SHP77 (cell line): ENCODE measurements at regions not wholly inside any gene's neighbourhood (a gene's known extent, or its start where the extent isn't known, plus 50 kb on each side); places are given as distances from the start of the nearest gene placed in this dataset.

Experiments used
- DNase-seq, 2 experiments: peaks; one replicate each; lab custom pipeline; 2025; lab: John Stamatoyannopoulos, UW

DNA sequence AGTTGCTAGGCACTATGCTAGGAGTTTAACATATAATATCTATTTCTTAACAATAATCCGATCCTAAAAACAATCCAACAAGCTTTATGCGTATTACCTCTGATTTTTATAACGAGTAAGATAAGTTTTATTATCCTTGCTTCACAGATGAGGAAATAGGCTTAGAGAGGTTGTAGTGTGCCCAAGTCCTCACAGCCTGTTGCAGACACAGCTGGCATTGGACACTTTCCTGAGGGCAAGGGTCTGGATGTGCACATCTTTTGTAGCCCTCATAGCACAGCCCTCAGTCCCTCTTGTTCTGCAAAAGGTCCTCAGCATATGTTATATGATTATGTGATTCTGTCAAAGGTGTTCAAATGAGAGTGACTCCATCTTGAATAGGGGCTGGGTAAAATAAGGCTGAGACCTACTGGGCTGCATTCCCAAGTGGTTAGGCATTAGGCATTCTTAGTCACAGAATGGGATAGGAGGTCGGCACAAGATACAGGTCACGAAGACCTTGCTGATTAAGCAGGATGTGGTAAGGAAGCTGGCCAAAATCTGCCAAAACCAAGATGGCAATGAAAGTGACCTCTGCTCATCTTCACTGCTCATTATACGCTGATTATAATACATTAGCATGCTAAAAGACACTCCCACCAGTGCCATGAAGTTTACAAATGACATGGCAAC lies 75.7 kb upstream of the F3 start:
- no peak for DNase-seq

DNA sequence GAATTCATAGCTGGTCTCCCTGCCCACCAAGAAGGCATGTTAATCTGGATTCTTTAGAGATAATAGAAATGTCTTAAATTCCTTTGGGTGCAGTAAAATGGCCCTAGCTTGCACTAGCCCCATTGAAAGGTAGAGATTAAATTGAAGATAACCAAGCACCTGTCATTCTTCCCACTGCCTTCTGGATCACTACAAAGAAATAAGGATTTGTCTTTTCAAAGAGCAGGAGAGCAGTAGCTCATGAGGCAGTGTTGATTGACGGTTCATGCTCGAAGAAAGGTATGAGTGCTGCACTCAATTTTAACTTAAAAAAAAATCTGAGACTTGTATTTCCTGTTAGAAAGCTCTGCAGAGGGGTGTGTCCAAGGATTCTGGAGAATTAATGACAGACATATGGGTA lies 74.9 kb upstream of the F3 start:
- no peak for DNase-seq

DNA sequence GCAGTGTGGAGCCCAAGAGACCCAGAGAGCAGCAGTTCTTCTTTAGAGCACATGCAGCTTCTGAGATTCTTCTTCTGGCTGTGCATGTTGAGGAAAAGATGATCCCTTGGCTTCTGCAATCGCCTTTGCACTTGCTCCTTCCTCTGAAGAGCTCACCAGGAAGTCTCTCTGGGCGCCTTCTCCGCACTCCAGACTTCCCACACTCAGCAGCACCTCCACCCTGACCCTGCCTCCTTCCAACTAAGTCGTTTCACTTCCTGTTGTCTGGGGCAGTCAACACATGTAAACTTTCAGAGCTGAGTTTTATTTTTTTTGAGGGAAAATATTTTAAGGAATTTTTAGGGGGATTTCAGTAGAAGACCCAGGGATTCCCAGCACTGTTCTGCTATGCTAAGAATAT lies 73.4 kb upstream of the F3 start:
- no peak for DNase-seq

DNA sequence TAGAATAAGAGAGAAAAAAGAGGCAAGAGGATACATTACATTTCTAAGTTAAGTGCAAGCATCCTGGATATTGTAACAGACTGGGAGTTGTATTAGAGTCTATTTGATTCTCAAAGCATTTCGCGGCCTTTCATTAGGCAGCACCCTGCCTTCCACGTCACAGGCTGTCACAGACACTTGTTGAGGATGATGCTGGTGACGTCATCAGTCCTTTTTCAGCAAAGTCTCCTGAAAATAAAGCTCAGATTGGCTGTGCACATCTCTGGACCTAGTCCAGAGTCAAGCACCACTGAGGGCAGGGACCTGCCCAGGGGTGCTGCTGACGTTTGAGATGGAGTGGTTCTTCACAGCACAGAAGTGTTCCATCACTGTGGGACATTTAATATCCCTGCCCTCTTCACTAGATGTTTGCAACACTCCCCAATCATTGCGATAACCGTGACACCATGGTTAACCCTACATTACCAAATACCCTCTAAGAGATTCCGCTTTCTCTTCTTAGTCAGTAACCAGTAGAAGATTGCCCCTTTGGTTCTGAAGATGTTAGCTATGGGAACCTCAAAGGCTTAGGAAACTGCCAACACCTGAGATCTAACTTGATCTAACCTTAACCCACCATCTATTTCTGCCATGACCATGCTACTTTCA lies 72.7 kb upstream of the F3 start:
- DNase-seq = no peak

DNA sequence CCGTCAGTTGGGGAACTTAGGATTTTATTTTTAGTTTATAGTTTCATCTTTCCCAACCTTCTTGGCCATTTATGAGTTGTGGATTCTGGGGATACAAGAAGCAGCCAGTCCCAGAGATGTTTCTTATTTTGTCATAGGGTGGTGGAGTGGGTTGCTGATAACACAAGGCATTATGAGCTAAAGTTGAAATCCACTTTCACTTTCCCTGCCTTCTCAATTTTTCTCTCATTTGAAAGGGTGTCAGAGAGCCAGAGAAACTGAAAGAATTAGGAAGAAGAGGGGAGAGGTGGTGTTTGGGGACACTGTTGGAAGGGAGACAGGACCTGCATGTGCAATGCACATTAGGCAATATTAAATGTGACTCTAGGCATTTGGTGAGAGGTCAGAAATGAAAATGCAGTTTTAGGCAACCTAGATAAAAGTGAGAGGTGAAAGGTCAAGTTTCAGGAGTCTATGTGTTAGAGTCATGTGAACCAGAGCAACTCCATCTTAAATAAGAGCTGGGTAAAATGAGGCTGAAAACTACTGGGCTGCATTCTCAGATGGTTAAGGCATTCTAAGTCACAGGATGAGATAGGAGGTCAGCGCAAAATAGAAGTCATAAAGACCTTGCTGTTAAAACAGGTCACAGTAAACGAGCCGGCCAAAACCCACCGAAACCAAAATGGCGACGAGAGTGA lies 71.1 kb upstream of the F3 start:
- no peak for DNase-seq

DNA sequence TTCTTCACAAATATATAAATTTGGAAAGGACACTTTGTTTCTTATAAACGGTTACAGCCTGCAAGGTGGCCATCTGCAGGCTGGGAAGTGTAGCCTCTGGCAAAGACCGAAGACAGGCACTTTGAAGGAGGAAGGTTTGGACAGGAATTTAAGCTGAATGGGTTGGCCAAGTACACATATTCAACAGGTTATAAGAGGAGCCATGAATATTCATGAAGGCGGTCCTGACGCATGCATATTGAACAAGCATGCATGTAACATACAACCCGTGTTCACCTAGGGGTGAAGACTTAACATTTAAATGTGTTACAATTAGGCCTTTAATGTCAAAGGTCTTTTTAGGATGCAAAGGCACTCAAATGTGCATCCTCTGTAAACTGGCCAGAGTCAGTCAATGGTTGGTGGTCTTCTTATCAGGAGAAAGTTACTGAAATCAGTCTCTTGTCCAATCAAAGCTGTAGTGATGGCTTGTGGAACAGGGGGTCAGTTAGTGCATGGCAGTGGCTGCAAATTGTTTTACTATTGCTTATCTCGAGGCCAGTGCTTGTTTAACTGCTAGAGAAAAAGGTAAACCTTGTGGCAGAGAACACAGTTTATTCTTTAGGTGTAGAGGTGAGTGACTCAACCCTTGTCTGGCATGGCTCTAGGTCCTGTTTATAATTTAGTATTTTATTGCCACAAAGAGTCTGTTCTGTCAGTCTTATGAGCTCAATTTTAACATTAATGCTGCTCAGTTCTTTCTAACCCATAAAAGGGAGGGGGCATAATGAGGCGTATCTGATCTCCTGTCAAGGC lies 70.3 kb upstream of the F3 start:
- DNase-seq = no peak

DNA sequence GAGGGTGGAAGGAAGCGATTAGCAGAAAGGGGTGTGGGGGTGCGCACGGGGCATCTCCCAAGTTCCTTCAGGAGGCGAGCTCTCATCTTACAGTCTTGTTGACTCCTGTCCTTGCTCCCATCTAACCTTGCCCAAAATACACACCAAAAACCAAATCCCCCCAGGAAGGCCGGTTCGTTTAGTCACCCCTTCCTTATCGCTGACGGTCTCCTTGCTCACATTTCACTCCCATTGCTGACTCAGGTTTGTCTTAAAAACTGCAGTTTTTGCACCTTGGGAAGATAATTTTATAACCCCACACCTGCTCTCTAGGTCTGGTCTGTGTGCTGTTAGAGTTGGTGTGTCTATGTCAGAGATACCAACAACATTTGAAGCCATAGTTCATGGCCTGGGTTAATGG lies 68.1 kb upstream of the F3 start:
- no peak for DNase-seq

DNA sequence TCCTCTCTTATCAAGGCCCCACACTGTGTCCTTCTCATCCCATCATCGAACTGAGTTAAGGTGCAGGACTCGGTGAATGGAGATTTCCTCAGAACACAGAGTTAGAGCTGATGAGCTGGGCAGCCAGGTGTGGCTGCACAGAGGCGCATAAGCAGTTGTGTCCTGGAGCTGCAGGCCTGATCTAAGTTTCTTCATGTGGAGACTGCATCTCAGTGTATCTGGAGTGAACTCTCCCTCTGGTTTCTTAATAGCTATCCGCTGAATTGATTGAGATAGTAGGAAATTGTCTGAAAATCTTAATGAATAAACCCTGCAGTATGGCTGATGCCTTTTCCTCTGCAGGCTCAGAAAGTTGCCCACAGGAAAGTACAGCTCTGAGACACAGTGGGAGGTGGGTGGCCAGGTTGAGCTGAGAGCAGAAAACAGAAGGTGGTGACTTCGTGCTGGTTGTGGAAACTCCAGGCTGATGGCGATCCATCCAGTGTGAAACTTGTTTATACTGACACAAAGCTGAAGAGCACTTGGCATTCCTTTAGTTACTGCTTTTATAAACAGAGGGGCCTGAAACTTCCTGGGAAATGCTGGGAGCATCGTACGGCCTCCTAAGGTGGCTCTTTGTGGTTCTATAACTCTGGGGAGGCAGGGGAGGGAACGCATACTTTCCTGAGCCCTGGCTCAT lies 67.4 kb upstream of the F3 start:
- DNase-seq = no peak

DNA sequence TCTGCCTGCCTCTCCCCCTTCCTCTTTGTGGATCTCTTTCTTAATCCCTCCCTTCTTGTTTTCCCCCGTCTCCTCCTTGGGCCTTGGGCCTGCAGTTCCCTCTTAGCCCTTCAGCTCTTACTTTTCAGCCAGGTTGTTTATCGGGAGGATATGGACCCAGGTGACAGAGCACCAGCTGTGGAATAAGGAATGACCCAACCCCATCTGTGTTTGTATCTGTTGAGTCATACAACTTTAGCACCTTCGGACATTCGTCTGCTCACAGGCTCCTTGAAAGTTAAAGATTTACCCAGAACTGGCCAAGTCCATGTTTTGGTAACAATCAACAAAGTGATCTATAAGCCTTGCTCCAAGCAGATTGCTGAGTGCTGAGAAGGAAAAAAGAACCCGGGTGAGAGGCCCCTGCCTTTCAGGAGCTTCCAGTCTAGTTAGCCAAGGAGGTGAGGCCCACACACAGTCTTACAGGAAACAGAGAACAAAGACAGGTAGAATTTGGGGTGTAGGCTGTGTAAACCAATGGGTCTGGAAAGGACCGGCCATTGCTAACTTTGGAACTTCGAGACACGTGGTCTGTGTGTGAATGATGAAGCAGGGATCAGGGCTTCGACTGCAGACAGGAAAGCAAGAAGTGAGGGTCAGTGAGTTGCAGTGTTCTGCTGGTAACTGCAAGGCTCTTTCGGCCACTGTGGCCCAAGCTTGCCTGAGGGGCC lies 66.7 kb upstream of the F3 start:
- no peak for DNase-seq

DNA sequence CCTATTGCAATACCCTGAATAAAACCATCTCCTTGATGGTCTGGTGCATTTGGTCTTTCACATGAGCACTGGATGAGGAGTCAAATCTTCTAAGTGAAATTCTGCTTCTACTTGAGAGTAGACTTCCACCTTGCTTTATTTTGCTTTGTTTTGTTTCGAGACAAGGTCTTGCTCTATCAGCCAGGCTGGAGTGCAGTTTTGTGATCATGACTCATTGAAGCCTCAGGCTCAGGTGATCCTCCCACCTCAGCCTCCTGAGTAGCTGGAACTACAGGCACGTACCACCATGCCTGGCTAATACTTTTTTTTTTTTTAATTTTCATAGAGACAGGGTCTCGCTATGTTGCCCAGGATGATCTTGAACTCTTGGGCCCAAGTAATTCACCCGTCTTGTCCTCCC lies 65.8 kb upstream of the F3 start:
- DNase-seq = no peak

DNA sequence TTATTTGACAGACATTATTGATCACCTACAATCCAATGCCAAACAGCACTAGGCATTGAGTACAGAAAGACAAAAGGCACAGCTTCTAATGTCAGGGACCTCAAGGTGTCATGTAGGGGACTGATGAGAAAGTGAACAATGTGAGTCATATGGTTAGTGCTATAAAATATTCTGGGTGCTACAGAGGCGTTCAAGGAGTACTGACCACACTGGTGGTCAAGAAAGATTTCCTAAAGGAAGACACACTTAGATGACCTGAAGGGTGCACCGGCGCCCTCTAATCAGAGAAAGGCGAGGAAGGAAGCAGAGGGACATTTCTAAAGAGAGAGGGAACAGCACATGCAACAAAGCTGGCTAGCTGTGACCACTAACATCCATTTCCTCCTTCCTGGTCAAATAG lies 64.9 kb upstream of the F3 start:
- no peak for DNase-seq

DNA sequence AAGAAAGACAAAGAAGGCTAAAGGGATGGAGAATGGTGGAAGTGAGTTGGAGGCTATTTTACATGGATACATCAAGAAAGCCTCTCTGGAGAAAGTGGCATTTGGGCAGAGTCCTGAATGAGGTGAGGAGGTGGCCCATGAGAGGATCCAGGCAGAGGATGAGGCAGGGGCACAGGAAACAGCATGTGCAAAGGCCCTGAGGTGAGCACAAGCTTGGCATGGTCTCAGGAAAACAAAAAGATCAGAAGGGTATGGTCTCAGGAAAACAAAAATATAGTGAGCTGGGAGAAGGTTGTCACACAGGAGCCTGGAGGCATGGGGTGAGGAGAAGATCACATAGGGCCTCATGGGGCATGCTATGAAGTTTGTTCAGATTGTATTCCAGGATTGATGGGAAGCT lies 62.1 kb upstream of the F3 start:
- no peak for DNase-seq

DNA sequence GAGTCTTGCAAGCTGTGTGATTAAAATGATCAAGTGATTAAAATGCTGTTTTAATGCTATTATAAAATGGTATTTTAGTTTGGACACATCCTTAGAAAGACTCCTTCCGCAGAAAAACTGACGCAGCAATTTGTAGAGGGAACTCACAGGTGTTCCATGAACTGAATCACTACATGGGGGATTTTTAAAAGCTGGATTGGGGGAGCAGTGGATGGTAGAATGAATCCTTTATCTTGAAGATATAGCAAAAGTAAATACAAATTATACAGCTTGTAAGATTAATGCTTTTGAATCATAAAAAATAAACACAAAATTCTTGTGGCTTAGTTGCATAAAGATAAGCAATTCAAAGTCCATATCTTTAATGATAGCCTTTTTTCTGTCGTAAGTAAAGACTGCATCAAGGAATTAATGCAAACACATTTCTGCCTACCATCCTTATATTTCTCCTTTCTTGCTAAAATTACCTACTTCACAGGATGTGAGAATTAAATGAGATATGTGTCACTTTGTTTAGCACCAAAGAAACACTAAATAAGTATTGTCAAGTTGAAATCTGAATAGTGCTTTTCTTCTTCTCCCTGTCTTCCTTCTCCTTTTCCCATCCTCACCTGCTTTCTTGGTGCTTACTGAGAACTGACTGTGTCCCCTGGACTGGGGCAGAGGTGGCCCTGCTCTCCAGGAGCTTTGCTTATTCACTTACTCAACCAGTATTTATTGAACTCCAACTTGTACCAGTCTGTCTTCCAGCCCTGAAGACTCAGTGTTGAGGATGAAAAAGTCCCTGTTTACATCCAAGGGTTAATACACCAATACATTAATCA lies 61.5 kb upstream of the F3 start:
- no peak for DNase-seq

DNA sequence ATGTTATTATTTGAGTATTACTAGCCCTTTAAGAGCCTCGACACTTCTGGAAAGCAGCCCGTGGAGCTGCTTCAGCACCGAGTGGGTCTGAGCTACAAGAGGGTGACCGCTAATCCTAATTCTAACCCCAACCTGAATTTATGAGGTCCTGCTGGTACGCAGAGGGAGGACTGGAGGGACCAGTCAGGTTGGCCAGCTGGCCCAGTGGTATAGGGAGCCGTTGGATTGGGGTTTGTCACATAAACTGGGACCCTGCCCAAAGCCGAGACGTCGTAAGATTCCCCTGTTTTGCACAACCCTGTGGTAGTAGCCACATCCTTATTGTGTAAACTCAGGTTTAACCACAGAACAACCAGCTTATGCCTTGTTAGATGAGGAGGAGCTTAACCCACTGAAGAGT lies 60.8 kb upstream of the F3 start:
- no peak for DNase-seq

DNA sequence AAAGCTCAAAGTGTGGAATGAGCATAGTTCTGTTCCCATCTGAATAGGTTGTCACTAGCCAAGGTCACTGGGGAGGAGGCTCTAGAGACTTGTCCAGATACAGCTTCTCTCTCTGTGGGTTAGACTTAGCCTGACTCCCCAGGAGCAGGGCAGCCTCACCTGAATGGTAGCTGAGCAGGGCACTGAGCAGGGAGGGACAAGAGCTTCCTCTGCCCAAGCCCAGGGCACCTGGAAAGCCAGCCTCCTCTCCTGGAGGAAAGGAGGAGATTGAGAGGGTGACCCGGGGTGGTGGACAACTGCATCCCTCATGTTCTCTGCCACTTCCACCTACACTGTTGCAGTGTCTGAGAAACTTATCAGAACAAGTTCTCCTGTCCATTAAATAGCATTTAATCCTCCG lies 59.0 kb upstream of the F3 start:
- DNase-seq = no peak

DNA sequence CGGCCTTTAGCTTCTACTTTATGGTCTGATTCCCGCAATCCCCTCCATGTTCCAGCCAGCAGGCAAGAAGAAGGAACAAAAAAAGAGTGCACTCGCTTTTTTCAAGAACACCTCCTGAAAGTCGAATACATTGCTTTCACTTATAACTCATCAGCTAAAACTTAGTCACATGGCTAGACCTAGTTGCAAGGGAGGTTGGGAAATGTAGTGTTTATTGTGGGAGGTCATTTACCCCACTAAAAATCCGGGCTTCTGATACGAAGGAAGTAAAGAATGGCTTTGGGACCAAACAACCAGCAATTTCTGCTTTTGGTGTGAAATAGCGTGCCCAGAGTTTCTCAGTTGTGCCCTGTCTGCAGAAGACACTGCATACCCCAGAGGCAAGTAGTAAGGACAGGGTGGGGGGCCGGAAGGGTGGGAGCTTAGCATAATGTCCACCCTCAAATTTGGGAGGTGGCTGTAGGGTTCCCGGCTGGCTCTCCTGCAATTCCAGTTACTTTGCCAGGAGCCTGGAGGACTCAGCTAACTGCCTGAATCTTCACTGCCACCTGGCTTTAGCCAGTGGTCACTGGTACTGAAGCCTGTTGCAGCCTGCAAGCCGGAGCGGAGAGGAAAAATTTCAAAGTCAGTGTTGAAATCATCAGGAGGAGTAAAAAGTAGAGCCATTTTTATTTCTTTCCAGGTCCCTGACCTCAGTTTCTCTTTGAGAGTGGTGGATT lies 57.7 kb upstream of the F3 start:
- DNase-seq = peak; percentile 31 to 63

DNA sequence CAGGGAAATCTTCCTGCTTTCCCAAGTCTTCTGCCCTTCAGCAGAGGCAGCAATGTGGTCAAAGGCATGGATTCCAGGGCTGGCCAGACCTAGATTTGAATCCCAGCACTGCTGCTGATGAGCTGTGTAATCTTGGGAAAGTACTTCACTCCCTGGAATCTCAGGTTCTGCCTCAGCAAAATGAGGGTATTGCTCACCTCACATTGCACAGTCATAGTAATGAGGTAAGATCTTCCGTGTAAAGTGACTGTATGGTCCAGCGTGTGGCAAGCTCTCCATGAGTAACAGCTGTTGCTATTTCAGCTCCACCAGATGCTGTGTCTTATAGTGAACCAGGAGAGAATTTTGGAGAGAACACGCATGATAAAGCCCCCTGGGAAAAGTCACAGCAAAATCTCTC lies 56.1 kb upstream of the F3 start:
- DNase-seq = no peak

DNA sequence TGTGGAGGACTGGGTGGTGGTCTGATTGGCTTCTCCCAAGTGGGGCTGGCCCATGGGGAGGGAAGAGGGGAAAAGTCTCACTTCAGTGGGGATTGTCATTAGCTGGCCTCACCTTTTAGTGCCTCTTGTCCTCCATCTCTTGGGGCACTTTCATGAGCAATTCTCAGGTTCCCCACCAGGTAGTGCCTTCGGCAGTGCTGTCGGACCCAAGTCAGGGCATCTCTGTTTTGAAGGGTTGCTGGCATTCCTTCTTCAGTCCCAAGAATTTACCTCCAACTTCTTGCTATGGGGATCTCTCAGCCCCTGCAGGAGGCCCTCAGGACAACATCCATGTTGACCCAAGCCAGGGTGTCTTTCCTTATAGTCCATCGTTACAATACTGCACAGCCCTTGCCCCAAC lies 54.7 kb upstream of the F3 start:
- no peak for DNase-seq

DNA sequence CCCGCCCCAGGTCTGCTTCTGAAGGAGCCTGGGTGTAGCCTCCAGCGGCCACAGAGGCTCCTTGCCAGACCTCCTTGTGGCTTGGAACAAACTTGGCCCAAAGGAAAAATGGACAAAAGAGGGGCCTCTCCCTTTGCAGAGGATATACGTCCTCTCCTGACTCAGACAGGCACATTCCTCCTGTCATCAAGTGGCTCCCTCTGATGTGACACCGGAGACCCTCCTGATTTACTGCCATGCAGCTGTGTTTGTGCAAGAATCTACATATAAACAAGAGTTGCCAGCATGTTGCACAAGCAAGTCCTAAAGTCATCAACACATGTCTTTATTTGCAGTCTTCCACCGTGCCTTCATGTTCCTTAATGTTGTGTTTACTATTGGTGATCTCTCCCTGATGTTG lies 54.1 kb upstream of the F3 start:
- DNase-seq = no peak

DNA sequence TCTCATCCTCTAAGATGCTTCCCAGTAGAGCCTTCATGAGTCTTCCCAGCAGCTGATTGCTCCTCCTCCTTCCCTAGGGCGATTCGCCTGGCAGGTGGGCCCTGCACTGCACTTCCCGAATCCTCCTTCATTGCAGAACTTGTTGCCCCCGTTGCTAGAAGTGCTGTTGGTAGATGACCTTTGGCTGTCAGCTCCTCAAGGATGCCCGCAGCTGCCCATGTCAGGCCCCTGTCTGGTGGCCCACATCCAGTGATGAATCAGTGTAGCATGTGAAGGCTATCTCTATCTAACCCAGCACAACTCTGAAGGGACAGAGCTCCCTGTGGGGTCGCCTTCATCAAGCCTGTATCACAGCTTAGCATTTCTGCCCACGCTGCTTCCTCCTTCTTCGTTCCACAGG lies 52.1 kb upstream of the F3 start:
- DNase-seq = no peak
